H1 (cell line): ENCODE measurements at regions not wholly inside any gene's neighbourhood (a gene's known extent, or its start where the extent isn't known, plus 50 kb on each side); places are given as distances from the start of the nearest gene placed in this dataset.
A peak's percentile ranks its signal among the peaks of the same experiment; 100 is the strongest.

Experiments used
- CTCF ChIA-PET: fragments of 300-600 bp; sonication (Branson Sonifier 250); formaldehyde crosslinking; loops from one replicate; lab custom pipeline; 2021; ENCODE audit not compliant: partially characterized antibody; lab: Charles Lee
- POLR2A ChIA-PET: fragments of 300-600 bp; sonication (Branson Sonifier 250); formaldehyde crosslinking; loops from one replicate; lab custom pipeline; 2021; ENCODE audit warnings: inconsistent platforms; ENCODE audit not compliant: partially characterized antibody; lab: Charles Lee
- DNase-seq, 2 experiments: peaks; one replicate each; pipeline versions ENCODE4 v3.0.0 to v3.0.0-alpha.2; 2010 to 2022; ENCODE audit warnings: low spot score in 2 of 2, low read depth in 1 of 2, mixed read lengths in 1 of 2
- FAIRE-seq: peaks from 2 replicates; lab custom pipeline; 2011; peaks lifted over from hg19 to GRCh38; lab: Jason Lieb, UNC
- H2AFZ ChIP-seq: 2 replicates; pipeline ENCODE4 v1.8.1; 2012; ENCODE audit warnings: low read length, inconsistent platforms
- H2AK5ac ChIP-seq: 2 replicates; pipeline ENCODE4 v1.6.1; 2013; ENCODE audit warnings: low read depth, low read length
- H2BK120ac ChIP-seq: replicated peaks from 2 replicates; pipeline ENCODE3; 2013; ENCODE audit warnings: low read depth, low read length, inconsistent platforms
- H2BK12ac ChIP-seq: 2 replicates; pipeline ENCODE4 v1.6.1; 2013; ENCODE audit warnings: low read depth, low read length
- H2BK15ac ChIP-seq: 2 replicates; pipeline ENCODE4 v1.6.1; 2013; ENCODE audit warnings: low read length
- H2BK20ac ChIP-seq: 2 replicates; pipeline ENCODE4 v1.6.1; 2013; ENCODE audit warnings: low read length
- H2BK5ac ChIP-seq: 2 replicates; pipeline ENCODE4 v1.6.1; 2013; ENCODE audit warnings: low read depth, low read length
- H3K14ac ChIP-seq: 2 replicates; pipeline ENCODE4 v1.6.1; 2013; ENCODE audit warnings: inconsistent platforms; ENCODE audit not compliant: insufficient read length
- H3K18ac ChIP-seq: 2 replicates; pipeline ENCODE4 v1.6.1; 2013; ENCODE audit warnings: low read length; ENCODE audit errors: extremely low read depth
- H3K23ac ChIP-seq: 2 replicates; pipeline ENCODE4 v1.6.1; 2013; ENCODE audit warnings: inconsistent platforms; ENCODE audit not compliant: insufficient read length
- H3K23me2 ChIP-seq: 2 replicates; pipeline ENCODE4 v1.6.1; 2013; ENCODE audit warnings: low read depth, low read length
- H3K27ac ChIP-seq: 2 replicates; pipeline ENCODE4 v1.6.1; 2011; ENCODE audit warnings: low read depth, low read length, inconsistent platforms
- H3K27me3 ChIP-seq, 4 experiments: replicated peaks in 1 of 4; 1 replicate in 1 of 4; 2 replicates in 3 of 4; pipeline versions ENCODE4 v1.6.1 to v1.8.1; 2011 to 2013; ENCODE audit warnings: low read length in 3 of 4, mild to moderate bottlenecking in 3 of 4, inconsistent platforms in 2 of 4, mixed read lengths in 2 of 4, moderate library complexity in 1 of 4; ENCODE audit not compliant: control insufficient read depth in 3 of 4, insufficient read depth in 3 of 4; ENCODE audit errors: extremely low read depth in 1 of 4
- H3K36me3 ChIP-seq, 4 experiments: 2 replicates each; pipeline versions ENCODE4 v1.6.1 to v1.8.1; 2011 to 2013; ENCODE audit warnings: mild to moderate bottlenecking in 4 of 4, low read length in 3 of 4, moderate library complexity in 2 of 4, control low read depth in 1 of 4, inconsistent platforms in 1 of 4; ENCODE audit not compliant: insufficient read depth in 4 of 4, control insufficient read depth in 2 of 4
- H3K4ac ChIP-seq: replicated peaks from 2 replicates; pipeline ENCODE3; 2013; ENCODE audit warnings: low read length, low read depth, mixed read lengths, inconsistent platforms; ENCODE audit not compliant: insufficient read length
- H3K4me1 ChIP-seq, 4 experiments: replicated peaks in 1 of 4; 1 replicate in 1 of 4; 2 replicates in 3 of 4; pipeline versions ENCODE4 v1.6.1 to v1.8.1; 2011 to 2013; ENCODE audit warnings: low read length in 3 of 4, inconsistent platforms in 2 of 4, mixed read lengths in 1 of 4; ENCODE audit not compliant: insufficient read depth in 4 of 4, control insufficient read depth in 3 of 4
- H3K4me2 ChIP-seq, 2 experiments: 2 replicates each; pipeline versions ENCODE4 v1.6.1 to v1.8.1; 2011 to 2013; ENCODE audit warnings: low read depth in 2 of 2, low read length in 2 of 2, control low read depth in 1 of 2, inconsistent platforms in 1 of 2, mild to moderate bottlenecking in 1 of 2; ENCODE audit not compliant: insufficient read depth in 1 of 2
- H3K4me3 ChIP-seq, 4 experiments: fragments of 200-600, 300-600 bp in 1 of 4; sonication (generic), shearing (Covaris generic), sonication (Bioruptor Twin) in 1 of 4; 2 replicates each; pipeline versions ENCODE4 v1.5.1 to v1.8.1; 2011 to 2016; ENCODE audit warnings: low read length in 4 of 4, low read depth in 3 of 4, control low read depth in 2 of 4, inconsistent platforms in 2 of 4, mild to moderate bottlenecking in 2 of 4, mixed read lengths in 1 of 4, moderate library complexity in 1 of 4; ENCODE audit not compliant: insufficient read depth in 2 of 4; ENCODE audit errors: extremely low read depth in 1 of 4
- H3K56ac ChIP-seq: replicated peaks from 2 replicates; pipeline ENCODE3; 2013; ENCODE audit warnings: low read depth, mild to moderate bottlenecking, mixed read lengths, low read length, inconsistent platforms; ENCODE audit not compliant: insufficient read length
- H3K79me1 ChIP-seq: 2 replicates; pipeline ENCODE4 v1.6.1; 2013; ENCODE audit warnings: low read depth, low read length, control low read depth
- H3K79me2 ChIP-seq, 2 experiments: 2 replicates each; pipeline versions ENCODE4 v1.6.1 to v1.8.1; 2012 to 2013; ENCODE audit warnings: low read length in 2 of 2, mild to moderate bottlenecking in 2 of 2, inconsistent platforms in 1 of 2; ENCODE audit not compliant: insufficient read depth in 2 of 2, control insufficient read depth in 1 of 2
- H3K9ac ChIP-seq, 4 experiments: replicated peaks in 1 of 4; 1 replicate in 1 of 4; 2 replicates in 3 of 4; pipeline versions ENCODE4 v1.6.1 to v1.8.1; 2011 to 2013; ENCODE audit warnings: low read depth in 3 of 4, low read length in 3 of 4, control low read depth in 2 of 4, mild to moderate bottlenecking in 2 of 4, moderate library complexity in 2 of 4, inconsistent platforms in 1 of 4; ENCODE audit errors: extremely low read depth in 1 of 4
- H3K9me3 ChIP-seq, 2 experiments: 2 replicates each; pipeline versions ENCODE4 v1.6.1 to v1.8.1; 2012 to 2013; ENCODE audit warnings: mild to moderate bottlenecking in 2 of 2, moderate library complexity in 2 of 2, control low read depth in 1 of 2, inconsistent platforms in 1 of 2, low read depth in 1 of 2, low read length in 1 of 2, mixed read lengths in 1 of 2; ENCODE audit not compliant: insufficient read depth in 2 of 2
- H4K20me1 ChIP-seq, 2 experiments: replicated peaks in 1 of 2; 2 replicates each; pipeline versions ENCODE3 to v1.8.1; 2011 to 2013; ENCODE audit warnings: inconsistent platforms in 2 of 2, low read length in 2 of 2, mild to moderate bottlenecking in 1 of 2; ENCODE audit not compliant: insufficient read depth in 2 of 2, control insufficient read depth in 1 of 2
- H4K5ac ChIP-seq: 2 replicates; pipeline ENCODE4 v1.6.1; 2013; ENCODE audit warnings: low read length, low read depth, mixed read lengths, inconsistent platforms; ENCODE audit not compliant: insufficient read length
- H4K8ac ChIP-seq: 2 replicates; pipeline ENCODE4 v1.8.0; 2013; ENCODE audit warnings: mild to moderate bottlenecking, moderate library complexity, low read length, inconsistent platforms; ENCODE audit not compliant: insufficient read depth; ENCODE audit errors: extremely low read depth
- H4K91ac ChIP-seq: replicated peaks from 2 replicates; pipeline ENCODE3; 2013; ENCODE audit warnings: low read length, mixed read lengths, inconsistent platforms; ENCODE audit not compliant: insufficient read length
- PHF8 ChIP-seq: fragments of 200-600 bp; sonication (generic); conservative IDR thresholded peaks from 2 replicates; pipeline ENCODE4 v1.7.1; 2012; ENCODE audit warnings: low read depth, mild to moderate bottlenecking, inconsistent platforms, low read length, moderate library complexity
- WGBS, 2 experiments: shearing (Covaris generic) in 1 of 2; methylation state at CpG; one replicate each; pipeline versions ENCODE4 v1.1.6 to v1.1.7; 2013 to 2015; ENCODE audit warnings: low lambda C conversion rate in 2 of 2, mixed read lengths in 2 of 2, inconsistent platforms in 1 of 2, low coverage in 1 of 2, missing lambda C conversion rate in 1 of 2; ENCODE audit not compliant: insufficient replicate concordance in 2 of 2, insufficient coverage in 1 of 2, insufficient read length in 1 of 2; ENCODE audit errors: extremely low coverage in 1 of 2, missing lambda C conversion rate in 1 of 2; 5-methylcytosine and 5-hydroxymethylcytosine counted together

- no peaks in the 10 kb centered on the region for H3K79me2 ChIP-seq
- no peak overlapping the region for H3K4ac ChIP-seq
- H2BK20ac ChIP-seq: peak overlapping the region; percentile 6; the same call in 1 of the 2 replicates
- no peaks in the 10 kb centered on the region for H4K20me1 ChIP-seq
- POLR2A ChIA-PET: no interaction called here
- H3K36me3 ChIP-seq: peaks cover 0 to 3% (median 0%) of the 10 kb centered on the region in 4 experiments; a peak in 1 of 8 replicates
- no peak overlapping the region for H4K8ac ChIP-seq
- H3K4me1 ChIP-seq: no peaks in the 10 kb centered on the region; a peak in 1 of 7 replicates
- no peak overlapping the region for H3K56ac ChIP-seq
- H3K23ac ChIP-seq: no peak overlapping the region
- no peak for FAIRE-seq
- no peak overlapping the region for H3K14ac ChIP-seq
- no peak overlapping the region for H4K91ac ChIP-seq
- no peak overlapping the region for H3K4me2 ChIP-seq
- CTCF ChIA-PET: no interaction called here
- H3K9ac ChIP-seq: no peak overlapping the region
- H2AK5ac ChIP-seq: no peak overlapping the region
- no peaks in the 10 kb centered on the region for H3K27me3 ChIP-seq
- 81% methylated on average over 5 of the region's 5 CpGs; no CpG with 5 or more reads in 1 of the 2 experiments for WGBS, 2 experiments
- H3K18ac ChIP-seq: no peak overlapping the region
- H2BK12ac ChIP-seq: no peak overlapping the region
- TF ChIP-seq PHF8: no peak
- no peak overlapping the region for H3K27ac ChIP-seq
- H2AFZ ChIP-seq: no peak overlapping the region
- H4K5ac ChIP-seq: no peak overlapping the region
- no peak overlapping the region for H2BK15ac ChIP-seq
- H2BK120ac ChIP-seq: no peak overlapping the region
- no peaks in the 10 kb centered on the region for H3K23me2 ChIP-seq
- no peak overlapping the region for H3K4me3 ChIP-seq
- DNase-seq: no peak
- H3K9me3 ChIP-seq: peaks cover 8 to 16% of the 10 kb centered on the region in 2 experiments; a peak in 3 of 4 replicates
- H2BK5ac ChIP-seq: no peak overlapping the region
- no peaks in the 10 kb centered on the region for H3K79me1 ChIP-seq
Measured at GRCh38 chr16:51399908-51400670, 249.0 kb upstream of the SALL1 start.
